HCT116 (cell line): ENCODE measurements at regions not wholly inside any gene's neighbourhood (a gene's known extent, or its start where the extent isn't known, plus 50 kb on each side); places are given as distances from the start of the nearest gene placed in this dataset.

Source experiments
- ATAC-seq: fragments of 200-7000 bp; cut with Tn5 transposase; 2 replicates; pipeline ENCODE4 v1.9.1; 2020; ENCODE audit warnings: mild to moderate bottlenecking, moderate library complexity
- BruUV-seq: library from RNA; stranded (reverse); fragments of 400-500 nt; replicated peaks from 2 replicates; lab custom pipeline; 2021; lab: Mats Ljungman, UMichigan
- CTCF ChIA-PET: fragments of 300-600 bp; sonication (Branson Sonifier 250); formaldehyde crosslinking; loops from one replicate; lab custom pipeline; 2021; ENCODE audit warnings: antibody characterized with exemption; lab: Charles Lee
- POLR2A ChIA-PET: fragments of 300-600, 350-600 bp; sonication (Branson Sonifier 250); formaldehyde crosslinking; loops from one replicate; lab custom pipeline; 2021; ENCODE audit warnings: antibody characterized with exemption; lab: Charles Lee
- RAD21 ChIA-PET, 2 experiments: fragments of 300-600 bp; sonication (Branson Sonifier 250); formaldehyde crosslinking; loops; one replicate each; lab custom pipeline; 2023; ENCODE audit warnings: low total read pairs in 2 of 2; ENCODE audit not compliant: uncharacterized antibody in 2 of 2, unreplicated experiment in 2 of 2, low non-redundant PET in 1 of 2; lab: Charles Lee
- DNase-seq: peaks from one replicate; pipeline ENCODE4 v3.0.0-alpha.2; 2010; ENCODE audit warnings: low read depth, low spot score
- H2AFZ ChIP-seq: fragments of 200-600 bp; shearing (Covaris generic), sonication (generic); 2 replicates; pipeline ENCODE4 v1.6.1; 2017; ENCODE audit warnings: low read depth, mixed run types, mixed read lengths, antibody characterized with exemption, low read length; ENCODE audit not compliant: poor library complexity, severe bottlenecking
- H3K27ac ChIP-seq: 2 replicates; pipeline ENCODE4 v1.5.1; 2012; ENCODE audit warnings: low read depth, low read length
- H3K27me3 ChIP-seq: fragments of 200-600 bp; sonication (generic); 2 replicates; pipeline ENCODE4 v1.6.1; 2016; ENCODE audit warnings: mixed run types, low read length, mixed read lengths; ENCODE audit not compliant: insufficient read depth
- H3K36me3 ChIP-seq, 2 experiments: fragments of 200-500 bp in 1 of 2; fragments of 200-600 bp in 1 of 2; sonication (Bioruptor generic) in 1 of 2; sonication (generic) in 1 of 2; 2 replicates each; pipeline versions ENCODE4 v1.5.1 to v1.6.1; 2014 to 2016; ENCODE audit warnings: low read length in 2 of 2, inconsistent platforms in 1 of 2, mixed read lengths in 1 of 2, mixed run types in 1 of 2; ENCODE audit not compliant: insufficient read depth in 2 of 2, control insufficient read depth in 1 of 2
- H3K4me1 ChIP-seq, 2 experiments: fragments of 200-600 bp in 1 of 2; sonication (generic) in 1 of 2; 2 replicates each; pipeline versions ENCODE4 v1.5.1 to v1.6.1; 2012 to 2017; ENCODE audit warnings: low read length in 2 of 2, inconsistent platforms in 1 of 2, mild to moderate bottlenecking in 1 of 2, mixed read lengths in 1 of 2, mixed run types in 1 of 2, moderate library complexity in 1 of 2; ENCODE audit not compliant: insufficient read depth in 2 of 2, control insufficient read depth in 1 of 2
- H3K4me2 ChIP-seq: fragments of 200-600 bp; sonication (generic); 2 replicates; pipeline ENCODE4 v1.6.1; 2017; ENCODE audit warnings: mixed run types, low read length, mixed read lengths
- H3K4me3 ChIP-seq, 2 experiments: fragments of 200-600 bp in 1 of 2; sonication (generic) in 1 of 2; replicated peaks in 1 of 2; 2 replicates each; pipeline ENCODE4 v1.5.1; 2011 to 2016; ENCODE audit warnings: low read length in 2 of 2, control low read depth in 1 of 2, low read depth in 1 of 2, mild to moderate bottlenecking in 1 of 2, mixed read lengths in 1 of 2, mixed run types in 1 of 2
- H3K79me2 ChIP-seq: fragments of 200-600 bp; sonication (generic); 2 replicates; pipeline ENCODE4 v1.6.1; 2017; ENCODE audit warnings: mild to moderate bottlenecking, mixed run types, low read length, moderate library complexity, mixed read lengths; ENCODE audit not compliant: insufficient read depth
- H3K9ac ChIP-seq: fragments of 200-600 bp; sonication (generic); 2 replicates; pipeline ENCODE4 v1.6.1; 2016; ENCODE audit warnings: low read length, mixed read lengths
- H3K9me2 ChIP-seq: fragments of 200-600 bp; sonication (generic), shearing (Covaris generic); 2 replicates; pipeline ENCODE4 v1.6.1; 2017; ENCODE audit warnings: mixed run types, mild to moderate bottlenecking, moderate library complexity; ENCODE audit not compliant: insufficient read depth
- H3K9me3 ChIP-seq, 2 experiments: fragments of 200-500 bp in 1 of 2; fragments of 200-600 bp in 1 of 2; sonication (Bioruptor generic) in 1 of 2; sonication (generic) in 1 of 2; 2 replicates each; pipeline ENCODE4 v1.6.1; 2014 to 2017; ENCODE audit warnings: low read length in 2 of 2, mixed read lengths in 2 of 2, inconsistent platforms in 1 of 2, low read depth in 1 of 2, mild to moderate bottlenecking in 1 of 2, mixed run types in 1 of 2, moderate library complexity in 1 of 2; ENCODE audit not compliant: control insufficient read depth in 1 of 2, insufficient read depth in 1 of 2
- H4K20me1 ChIP-seq: fragments of 200-600 bp; sonication (generic), shearing (Covaris generic); 2 replicates; pipeline ENCODE4 v1.6.1; 2017; ENCODE audit warnings: mixed run types, mild to moderate bottlenecking, moderate library complexity; ENCODE audit not compliant: insufficient read depth
- CEBPB ChIP-seq: IDR thresholded peaks from 2 replicates; pipeline ENCODE4 v1.6.1; 2012; ENCODE audit warnings: low read depth
- EZH2 ChIP-seq: fragments of 200-600 bp; sonication (generic); IDR thresholded peaks from 2 replicates; pipeline ENCODE4 v1.6.1; 2017; ENCODE audit warnings: antibody characterized with exemption, mixed run types
- POLR2A ChIP-seq: IDR thresholded peaks from 2 replicates; pipeline ENCODE4 v1.7.0; 2011; ENCODE audit warnings: borderline replicate concordance; ENCODE audit not compliant: insufficient read depth, insufficient read length; ENCODE audit errors: extremely low read depth
- TCF7L2 ChIP-seq: IDR thresholded peaks from 2 replicates; pipeline ENCODE4 v1.7.0; 2011; ENCODE audit warnings: borderline replicate concordance, inconsistent platforms; ENCODE audit not compliant: insufficient read depth, insufficient read length; ENCODE audit errors: extremely low read depth
- ZFX ChIP-seq: fragments of 450-650 bp; IDR thresholded peaks from 2 replicates; pipeline ENCODE4 v1.6.1; 2017
- intact Hi-C: fragments of 100-400 bp; cut with micrococcal nuclease; formaldehyde crosslinking; loops from 2 replicates; pipeline ENCODE4 v1.10.0; 2022
- TF ChIP-seq, protein P1 (sequence below): IDR thresholded peaks from 2 replicates; pipeline ENCODE4 v1.6.1; 2012

GRCh38 chr9:10957878-10958277, 345.1 kb upstream of the PTPRD start:
- Histone ChIP-seq H3K9me3 (peaks cover 5 to 21% of the 10 kb centered on the region in 2 experiments; a peak in 3 of 4 replicates), H2AFZ (no peak overlapping the region), H3K79me2 (no peaks in the 10 kb centered on the region), H3K4me1 (no peaks in the 10 kb centered on the region), H3K36me3 (no peaks in the 10 kb centered on the region), H3K27ac (no peak overlapping the region), H3K27me3 (no peaks in the 10 kb centered on the region), H3K4me3 (no peak overlapping the region), H3K9ac (no peak overlapping the region), H3K4me2 (no peak overlapping the region), H3K9me2 (no peaks in the 10 kb centered on the region), H4K20me1 (no peaks in the 10 kb centered on the region)
- no peak for ATAC-seq
- ChIA-PET CTCF (no interaction called here), RAD21 (no interaction called here), POLR2A (no interaction called here)
- intact Hi-C loops, result no loop called here
- no TSS peak for BruUV-seq
- DNase-seq, result no peak
- TF ChIP-seq, protein P1, sequence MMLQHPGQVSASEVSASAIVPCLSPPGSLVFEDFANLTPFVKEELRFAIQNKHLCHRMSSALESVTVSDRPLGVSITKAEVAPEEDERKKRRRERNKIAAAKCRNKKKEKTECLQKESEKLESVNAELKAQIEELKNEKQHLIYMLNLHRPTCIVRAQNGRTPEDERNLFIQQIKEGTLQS, result no peak
- no peak for TF ChIP-seq POLR2A

- RAD21 ChIA-PET, result no interaction called here
- H3K79me2 ChIP-seq, result no peaks in the 10 kb centered on the region
- TF ChIP-seq TCF7L2, result no peak
- no peak for TF ChIP-seq EZH2
- TF ChIP-seq CEBPB, result no peak
- TF ChIP-seq POLR2A, result no peak
- TF ChIP-seq ZFX, result no peak
- TF ChIP-seq, all 23 proteins: peak for 0
- CTCF ChIA-PET, result no interaction called here
- Histone ChIP-seq H2AFZ (no peak overlapping the region), H3K4me3 (no peak overlapping the region), H3K36me3 (no peaks in the 10 kb centered on the region), H3K4me2 (no peak overlapping the region), H3K9ac (no peak overlapping the region), H4K20me1 (no peaks in the 10 kb centered on the region), H3K9me2 (no peaks in the 10 kb centered on the region), H3K27ac (no peak overlapping the region), H3K9me3 (peaks cover 0 to 12% of the 10 kb centered on the region in 2 experiments; a peak in 2 of 4 replicates), H3K4me1 (no peaks in the 10 kb centered on the region), H3K27me3 (no peaks in the 10 kb centered on the region)
- DNase-seq (no peak), ATAC-seq (no peak)
- POLR2A ChIA-PET, result no interaction called here
- intact Hi-C loops, result no loop called here
- BruUV-seq, result no TSS peak
Observed at GRCh38 chr9:10961883-10962282, 349.1 kb upstream of the PTPRD start.
